GM23248 (cell line): ENCODE measurements at regions not wholly inside any gene's neighbourhood (a gene's known extent, or its start where the extent isn't known, plus 50 kb on each side); places are given as distances from the start of the nearest gene placed in this dataset.
A peak's percentile ranks its signal among the peaks of the same experiment; 100 is the strongest.

Source experiments
- DNase-seq: peaks from one replicate; pipeline ENCODE4 v3.0.0-alpha.2; 2015
- H2AFZ ChIP-seq: fragments of 200-600 bp; sonication (generic); 2 replicates; pipeline ENCODE4 v1.6.1; 2016; ENCODE audit warnings: antibody characterized with exemption
- H3F3A ChIP-seq: fragments of 200-600 bp; sonication (generic); 2 replicates; pipeline ENCODE4 v1.6.1; 2016; ENCODE audit warnings: mild to moderate bottlenecking, antibody characterized with exemption, mixed run types; ENCODE audit not compliant: insufficient read depth
- H3K27ac ChIP-seq: fragments of 200-600 bp; sonication (generic); 2 replicates; pipeline ENCODE4 v1.5.1; 2016; ENCODE audit warnings: mild to moderate bottlenecking
- H3K27me3 ChIP-seq: fragments of 200-600 bp; sonication (generic); replicated peaks from 2 replicates; pipeline ENCODE4 v1.6.1; 2016; ENCODE audit warnings: mild to moderate bottlenecking; ENCODE audit not compliant: insufficient read depth
- H3K36me3 ChIP-seq: fragments of 200-600 bp; sonication (generic); 2 replicates; pipeline ENCODE4 v1.6.1; 2016; ENCODE audit warnings: low read depth, mild to moderate bottlenecking
- H3K4me1 ChIP-seq: fragments of 200-600 bp; sonication (generic); 2 replicates; pipeline ENCODE4 v1.6.1; 2016; ENCODE audit warnings: mild to moderate bottlenecking; ENCODE audit not compliant: insufficient read depth
- H3K4me2 ChIP-seq: fragments of 200-600 bp; sonication (generic); one replicate; pipeline ENCODE4 v1.6.1; 2016; ENCODE audit warnings: mild to moderate bottlenecking; ENCODE audit not compliant: unreplicated experiment
- H3K4me3 ChIP-seq: fragments of 200-600 bp; sonication (generic); 2 replicates; pipeline ENCODE4 v1.5.1; 2016; ENCODE audit warnings: mild to moderate bottlenecking
- H3K79me2 ChIP-seq: fragments of 200-600 bp; sonication (generic); 2 replicates; pipeline ENCODE4 v1.6.1; 2016; ENCODE audit warnings: mild to moderate bottlenecking; ENCODE audit not compliant: insufficient read depth
- H3K9ac ChIP-seq: fragments of 200-600 bp; sonication (generic); 2 replicates; pipeline ENCODE4 v1.6.1; 2016; ENCODE audit warnings: mild to moderate bottlenecking
- H3K9me2 ChIP-seq: fragments of 200-600 bp; sonication (generic); 2 replicates; pipeline ENCODE4 v1.6.1; 2016; ENCODE audit warnings: mixed run types, mild to moderate bottlenecking, moderate library complexity; ENCODE audit not compliant: insufficient read depth
- H3K9me3 ChIP-seq: fragments of 200-600 bp; sonication (generic); one replicate; pipeline ENCODE4 v1.6.1; 2017; ENCODE audit warnings: low read depth
- H4K20me1 ChIP-seq: fragments of 200-600 bp; sonication (generic); 2 replicates; pipeline ENCODE4 v1.6.0; 2016; ENCODE audit not compliant: insufficient read depth
- EZH2 ChIP-seq: fragments of 200-600 bp; sonication (generic); IDR thresholded peaks from 2 replicates; pipeline ENCODE4 v1.6.1; 2018; ENCODE audit warnings: antibody characterized with exemption, mild to moderate bottlenecking; ENCODE audit not compliant: insufficient read depth, poor library complexity, severe bottlenecking
- EZH2phosphoT487 ChIP-seq: fragments of 200-600 bp; sonication (generic); IDR thresholded peaks from 2 replicates; pipeline ENCODE4 v1.6.1; 2018; ENCODE audit warnings: antibody characterized with exemption, moderate library complexity, mild to moderate bottlenecking, low read depth; ENCODE audit not compliant: insufficient read depth
- WGBS, 2 experiments: methylation state at CpG; one replicate each; pipeline ENCODE4 v1.1.6; 2015 to 2017; ENCODE audit warnings: low lambda C conversion rate in 2 of 2, low coverage in 1 of 2; ENCODE audit errors: missing lambda C conversion rate in 2 of 2; 5-methylcytosine and 5-hydroxymethylcytosine counted together
- in situ Hi-C: fragments of 300-500 bp; cut with MboI; formaldehyde crosslinking; loops from 2 replicates; pipeline ENCODE4 v1.15.0; 2020

DNA sequence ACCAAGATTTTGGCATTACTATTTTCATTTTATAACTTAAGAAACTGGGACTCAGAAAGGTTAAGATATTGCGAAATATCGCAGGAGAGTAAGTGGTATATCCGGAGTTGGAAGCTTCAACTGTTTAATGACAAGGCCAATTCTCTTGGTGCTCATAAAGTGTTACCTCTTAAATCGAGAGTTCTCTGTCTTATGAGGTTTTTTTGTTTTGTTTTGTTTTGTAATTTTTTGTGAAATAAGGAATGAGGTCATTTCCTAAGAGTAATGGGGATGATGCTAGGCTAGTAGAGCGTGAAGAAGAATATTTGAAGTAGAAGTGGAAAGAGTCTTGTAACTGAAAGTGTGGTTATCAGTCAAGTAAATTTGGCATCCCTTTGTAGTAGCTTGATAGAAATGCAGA lies 183.2 kb upstream of the DAB2 start:
- no peak overlapping the region for H2AFZ ChIP-seq
- no peaks in the 10 kb centered on the region for H4K20me1 ChIP-seq
- in situ Hi-C loops: no loop called here
- no peak overlapping the region for H3K27ac ChIP-seq
- no peaks in the 10 kb centered on the region for H3K9me2 ChIP-seq
- no peaks in the 10 kb centered on the region for H3K9me3 ChIP-seq
- TF ChIP-seq EZH2 (no peak), EZH2phosphoT487 (no peak)
- peaks cover 3% of the 10 kb centered on the region; the same call in 1 of the 2 replicates for H3K4me1 ChIP-seq
- H3K4me2 ChIP-seq: no peak overlapping the region
- H3F3A ChIP-seq: no peaks in the 10 kb centered on the region
- H3K36me3 ChIP-seq: no peaks in the 10 kb centered on the region
- WGBS, 2 experiments: 39 to 45% methylated on average over 5 of the region's 5 CpGs
- H3K9ac ChIP-seq: no peak overlapping the region
- H3K27me3 ChIP-seq: no peaks in the 10 kb centered on the region
- DNase-seq: peak; percentile 17
- no peak overlapping the region for H3K4me3 ChIP-seq
- no peaks in the 10 kb centered on the region for H3K79me2 ChIP-seq

DNA sequence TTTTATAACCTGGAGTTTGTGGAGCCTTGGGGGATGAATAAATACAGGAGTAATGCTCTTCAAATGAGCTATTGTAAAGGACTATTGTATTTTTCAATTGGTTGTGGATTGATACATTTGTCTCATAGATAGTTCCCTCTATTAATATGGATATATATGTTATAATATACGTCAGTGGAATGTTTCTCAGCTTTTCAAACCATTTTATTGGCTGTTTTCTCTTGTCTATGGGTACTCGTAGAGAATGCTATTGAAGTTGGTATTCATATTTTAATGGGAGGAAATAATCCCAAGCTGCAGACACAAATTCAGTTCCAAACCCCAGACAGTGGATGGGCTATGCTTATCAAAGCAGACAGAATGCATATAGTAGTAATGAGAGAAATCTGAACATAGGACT lies 181.8 kb upstream of the DAB2 start:
- Histone ChIP-seq H3K9ac (no peak overlapping the region), H3K4me1 (peaks cover 3% of the 10 kb centered on the region; the same call in 1 of the 2 replicates), H3K9me3 (no peaks in the 10 kb centered on the region), H3K36me3 (no peaks in the 10 kb centered on the region), H3K4me3 (no peak overlapping the region), H4K20me1 (no peaks in the 10 kb centered on the region), H3K9me2 (no peaks in the 10 kb centered on the region), H2AFZ (no peak overlapping the region), H3K4me2 (no peak overlapping the region), H3K27ac (no peak overlapping the region), H3K79me2 (no peaks in the 10 kb centered on the region), H3K27me3 (no peaks in the 10 kb centered on the region), H3F3A (no peaks in the 10 kb centered on the region)
- in situ Hi-C loops: no loop called here
- WGBS, 2 experiments: 80 to 88% methylated on average over 2 of the region's 2 CpGs
- TF ChIP-seq EZH2phosphoT487 (no peak), EZH2 (no peak)
- DNase-seq: no peak

DNA sequence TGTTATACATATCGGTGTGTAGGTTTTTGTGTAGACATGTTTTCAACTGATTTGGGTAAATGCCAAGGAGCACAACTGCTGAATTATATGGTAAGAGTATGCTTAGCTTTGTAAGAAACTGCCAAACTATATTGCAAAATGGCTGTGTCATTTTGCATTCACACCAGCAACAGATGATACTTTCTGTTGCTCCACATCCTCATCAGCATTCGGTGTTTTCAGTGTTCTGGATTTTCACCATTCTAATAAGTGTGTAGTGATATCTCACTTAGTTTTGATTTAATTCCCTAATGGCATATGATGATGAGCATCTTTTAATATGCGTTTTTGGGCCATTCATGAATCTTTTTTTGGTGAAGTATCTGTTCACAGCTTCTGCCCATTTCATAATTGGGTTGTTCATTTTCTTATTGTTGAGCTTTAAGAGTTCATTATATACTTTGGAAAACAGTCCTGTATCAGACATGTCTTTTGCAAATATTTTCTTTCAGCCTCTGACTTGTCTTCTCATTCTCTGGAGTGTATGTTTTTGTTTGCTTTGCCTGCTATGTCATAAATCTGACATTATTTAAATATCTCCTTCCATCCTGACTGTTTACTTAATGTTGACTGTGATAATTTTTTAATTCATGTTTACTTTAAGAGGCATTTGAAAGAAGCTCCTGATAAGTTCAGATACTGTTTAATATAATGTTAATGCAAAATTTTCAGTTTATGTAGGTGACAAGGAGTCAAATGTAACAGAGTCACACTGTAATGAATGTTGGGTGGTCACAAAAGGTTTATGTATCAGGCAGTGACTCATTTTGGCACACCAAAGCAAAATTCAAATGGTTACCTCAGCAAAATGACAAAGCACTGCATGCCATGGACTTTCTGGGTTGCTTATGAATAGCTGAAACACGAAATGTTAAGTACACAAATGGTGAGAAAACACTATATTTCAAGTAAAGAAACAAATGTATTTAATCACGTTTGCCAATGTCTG lies 181.1 kb upstream of the DAB2 start:
- TF ChIP-seq EZH2phosphoT487: no peak
- no peak for TF ChIP-seq EZH2
- no peaks in the 10 kb centered on the region for H3F3A ChIP-seq
- no peaks in the 10 kb centered on the region for H3K9me2 ChIP-seq
- H3K9ac ChIP-seq: no peak overlapping the region
- H4K20me1 ChIP-seq: no peaks in the 10 kb centered on the region
- no peak overlapping the region for H2AFZ ChIP-seq
- H3K9me3 ChIP-seq: no peaks in the 10 kb centered on the region
- H3K4me1 ChIP-seq: peaks cover 3% of the 10 kb centered on the region; the same call in 1 of the 2 replicates
- H3K36me3 ChIP-seq: no peaks in the 10 kb centered on the region
- 61 to 66% methylated on average over 5 of the region's 5 CpGs for WGBS, 2 experiments
- in situ Hi-C loops: no loop called here
- no peaks in the 10 kb centered on the region for H3K27me3 ChIP-seq
- H3K4me3 ChIP-seq: no peak overlapping the region
- H3K79me2 ChIP-seq: no peaks in the 10 kb centered on the region
- DNase-seq: peak; percentile 57
- H3K4me2 ChIP-seq: no peak overlapping the region
- no peak overlapping the region for H3K27ac ChIP-seq

DNA sequence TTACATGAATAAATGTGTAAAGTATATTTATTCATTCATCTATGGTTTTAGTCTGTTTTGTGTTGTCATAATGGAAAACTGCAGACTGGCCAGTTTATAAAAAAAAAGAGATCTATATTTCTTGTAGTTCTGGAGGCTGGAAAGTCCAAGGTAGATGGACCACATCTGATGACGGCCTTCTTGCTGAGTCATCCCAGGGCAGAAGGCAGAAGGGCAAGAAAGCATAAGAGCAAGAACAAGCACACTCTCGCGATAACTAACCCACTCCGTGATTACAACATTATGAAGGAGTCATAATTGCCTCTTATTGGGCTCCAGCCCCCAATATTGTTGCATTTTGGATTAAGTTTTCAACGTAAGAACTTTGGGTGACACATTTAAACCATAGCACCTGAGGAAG lies 180.4 kb upstream of the DAB2 start:
- WGBS, 2 experiments: 91 to 95% methylated on average over 5 of the region's 5 CpGs
- Histone ChIP-seq H3K27ac (no peak overlapping the region), H4K20me1 (no peaks in the 10 kb centered on the region), H3K27me3 (no peaks in the 10 kb centered on the region), H3K9me3 (no peaks in the 10 kb centered on the region), H3F3A (no peaks in the 10 kb centered on the region), H3K4me3 (no peak overlapping the region), H3K4me1 (peaks cover 3% of the 10 kb centered on the region; the same call in 1 of the 2 replicates), H3K9me2 (no peaks in the 10 kb centered on the region), H3K4me2 (no peak overlapping the region), H2AFZ (no peak overlapping the region), H3K36me3 (no peaks in the 10 kb centered on the region), H3K79me2 (no peaks in the 10 kb centered on the region), H3K9ac (no peak overlapping the region)
- TF ChIP-seq EZH2 (no peak), EZH2phosphoT487 (no peak)
- DNase-seq: no peak
- in situ Hi-C loops: no loop called here
